IMR-90 (cell line): ENCODE measurements at regions not wholly inside any gene's neighbourhood (a gene's known extent, or its start where the extent isn't known, plus 50 kb on each side); places are given as distances from the start of the nearest gene placed in this dataset.

Experiments used
- BHLHE40 ChIP-seq: fragments of 150-350 bp; IDR thresholded peaks from 2 replicates; pipeline ENCODE4 v1.6.1; 2016; ENCODE audit warnings: mild to moderate bottlenecking, low read depth, low read length
- CHD1 ChIP-seq: IDR thresholded peaks from 2 replicates; pipeline ENCODE4 v1.6.1; 2012; ENCODE audit warnings: low read depth, low read length, improper control_type of control experiment
- CTCF ChIP-seq: conservative IDR thresholded peaks from 2 replicates; pipeline ENCODE4 v1.5.1; 2012; ENCODE audit warnings: mild to moderate bottlenecking, low read depth, low read length, improper control_type of control experiment
- ELK1 ChIP-seq: fragments of 150-350 bp; IDR thresholded peaks from 2 replicates; pipeline ENCODE4 v1.6.1; 2016; ENCODE audit warnings: low read depth, mild to moderate bottlenecking, low read length, moderate library complexity, borderline replicate concordance
- FOS ChIP-seq: fragments of 150-350 bp; IDR thresholded peaks from 2 replicates; pipeline ENCODE4 v1.6.1; 2016; ENCODE audit warnings: low read depth, low read length
- MAFK ChIP-seq: IDR thresholded peaks from 2 replicates; pipeline ENCODE4 v1.6.1; 2012; ENCODE audit warnings: low read depth, low read length, improper control_type of control experiment
- MXI1 ChIP-seq: IDR thresholded peaks from 2 replicates; pipeline ENCODE4 v1.6.1; 2012; ENCODE audit warnings: low read depth, mild to moderate bottlenecking, low read length, moderate library complexity, borderline replicate concordance
- POLR2A ChIP-seq: IDR thresholded peaks from 2 replicates; pipeline ENCODE4 v1.6.1; 2012; ENCODE audit warnings: mild to moderate bottlenecking, low read depth, low read length
- RAD21 ChIP-seq: IDR thresholded peaks from 2 replicates; pipeline ENCODE4 v1.6.1; 2012; ENCODE audit warnings: low read length, improper control_type of control experiment
- RCOR1 ChIP-seq: IDR thresholded peaks from 2 replicates; pipeline ENCODE4 v1.6.1; 2012; ENCODE audit warnings: mild to moderate bottlenecking, low read length, improper control_type of control experiment; ENCODE audit not compliant: insufficient replicate concordance
- RFX5 ChIP-seq: IDR thresholded peaks from 2 replicates; pipeline ENCODE4 v1.8.0; 2012; ENCODE audit warnings: low read depth, mild to moderate bottlenecking, low read length, moderate library complexity
- SMC3 ChIP-seq: fragments of 150-350 bp; IDR thresholded peaks from 2 replicates; pipeline ENCODE4 v1.6.1; 2016; ENCODE audit warnings: low read depth, mild to moderate bottlenecking, antibody characterized with exemption, low read length, moderate library complexity
- USF2 ChIP-seq: fragments of 150-350 bp; IDR thresholded peaks from 2 replicates; pipeline ENCODE4 v1.6.1; 2017; ENCODE audit warnings: mild to moderate bottlenecking, antibody characterized with exemption, low read length, low read depth

- TF ChIP-seq SMC3 (no peak), RFX5 (no peak), POLR2A (no peak), MXI1 (no peak), CTCF (no peak), CHD1 (no peak), USF2 (no peak), RAD21 (no peak), BHLHE40 (no peak), MAFK (no peak), FOS (no peak), RCOR1 (no peak), ELK1 (no peak)
Measured at GRCh38 chr10:78550090-78550489, 516.4 kb downstream of the RPS24 start.
